ENCODE measurements at regions not wholly inside any gene's neighbourhood (a gene's known extent, or its start where the extent isn't known, plus 50 kb on each side); places are given as distances from the start of the nearest gene placed in this dataset.
"Not testable (repeated sequence)": the region's sequence is repeated elsewhere in the genome, so short reads cannot be mapped to it uniquely, and the experiment has no call there.

DNA sequence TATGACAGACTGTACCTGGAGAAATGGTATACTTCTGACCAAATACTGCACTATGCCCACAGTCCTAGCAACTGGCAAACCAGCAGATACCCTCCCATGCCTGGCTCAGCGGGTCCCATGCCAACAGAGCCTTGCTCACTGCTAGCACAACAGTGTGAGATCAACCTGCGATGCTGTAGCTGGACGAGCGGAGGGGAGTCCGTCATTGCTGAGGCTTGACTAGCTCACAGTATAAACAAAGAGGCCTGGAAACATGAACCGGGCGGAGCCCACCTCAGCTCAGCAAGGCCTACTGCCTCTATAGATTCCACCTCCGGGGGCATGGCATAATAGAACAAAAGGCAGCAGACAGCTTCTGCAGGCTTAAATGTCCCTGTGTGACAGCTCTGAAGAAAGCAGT lies 93.2 kb upstream of the CAB39 start:
- Mint-ChIP-seq H3K4me1 (peaks cover 26% of the 10 kb centered on the region), H3K4me3 (no peak overlapping the region), H3K27me3 (no peaks in the 10 kb centered on the region), H3K27ac (no peak overlapping the region), H3K9me3 (ENCODE audit: insufficient read depth) (peaks cover 2% of the 10 kb centered on the region)
- CTCF ChIA-PET = no interaction called here
- POLR2A ChIA-PET = no interaction called here
- ATAC-seq (ENCODE audit: low read depth) (no peak), DNase-seq (no peak)
- 98% methylated on average over 8 of the region's 8 CpGs for WGBS (ENCODE audit: insufficient coverage)
- no peaks in the 10 kb centered on the region for H3K79me2 ChIP-seq (ENCODE audit: control insufficient read depth, insufficient read depth, low read length)
- intact Hi-C loops (cut with micrococcal nuclease) = no loop called here
- H3K9ac ChIP-seq (ENCODE audit: low read length) = no peak overlapping the region
- H3K4me3 ChIP-seq (ENCODE audit: control extremely low read depth in 1 of 5, extremely low read depth in 1 of 5, insufficient read depth in 1 of 5, low read depth in 2 of 5, low read length in 4 of 5) = no peak overlapping the region
- H3K9me3 ChIP-seq (ENCODE audit: control extremely low read depth in 1 of 3, control insufficient read depth in 2 of 3, insufficient read depth in 1 of 3, low read length in 2 of 3) = no peaks in the 10 kb centered on the region
- H3K36me3 ChIP-seq (replicated peaks in 1 of 2; ENCODE audit: control extremely low read depth in 1 of 2, control insufficient read depth in 1 of 2, extremely low read depth in 1 of 2, insufficient read depth in 2 of 2, low read length in 1 of 2) = no peaks in the 10 kb centered on the region
- H2AFZ ChIP-seq (ENCODE audit: insufficient read depth, low read depth, low read length, poor library complexity, severe bottlenecking) = no peak overlapping the region
- no peak overlapping the region for H3K4me2 ChIP-seq (replicated peaks; ENCODE audit: low read depth, low read length, poor library complexity, severe bottlenecking)
- no peaks in the 10 kb centered on the region for H4K20me1 ChIP-seq (ENCODE audit: control insufficient read depth, insufficient read depth, low read length, poor library complexity, severe bottlenecking)
- no peak for TF ChIP-seq EZH2 (IDR thresholded peaks at IDR 0.05; ENCODE audit: borderline replicate concordance, insufficient read depth, low read depth, low read length, poor library complexity, severe bottlenecking)
- TF ChIP-seq, protein P1, sequence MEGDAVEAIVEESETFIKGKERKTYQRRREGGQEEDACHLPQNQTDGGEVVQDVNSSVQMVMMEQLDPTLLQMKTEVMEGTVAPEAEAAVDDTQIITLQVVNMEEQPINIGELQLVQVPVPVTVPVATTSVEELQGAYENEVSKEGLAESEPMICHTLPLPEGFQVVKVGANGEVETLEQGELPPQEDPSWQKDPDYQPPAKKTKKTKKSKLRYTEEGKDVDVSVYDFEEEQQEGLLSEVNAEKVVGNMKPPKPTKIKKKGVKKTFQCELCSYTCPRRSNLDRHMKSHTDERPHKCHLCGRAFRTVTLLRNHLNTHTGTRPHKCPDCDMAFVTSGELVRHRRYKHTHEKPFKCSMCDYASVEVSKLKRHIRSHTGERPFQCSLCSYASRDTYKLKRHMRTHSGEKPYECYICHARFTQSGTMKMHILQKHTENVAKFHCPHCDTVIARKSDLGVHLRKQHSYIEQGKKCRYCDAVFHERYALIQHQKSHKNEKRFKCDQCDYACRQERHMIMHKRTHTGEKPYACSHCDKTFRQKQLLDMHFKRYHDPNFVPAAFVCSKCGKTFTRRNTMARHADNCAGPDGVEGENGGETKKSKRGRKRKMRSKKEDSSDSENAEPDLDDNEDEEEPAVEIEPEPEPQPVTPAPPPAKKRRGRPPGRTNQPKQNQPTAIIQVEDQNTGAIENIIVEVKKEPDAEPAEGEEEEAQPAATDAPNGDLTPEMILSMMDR (IDR thresholded peaks at IDR 0.05) = no peak
- no peaks in the 10 kb centered on the region for H3K27me3 ChIP-seq (replicated peaks in 1 of 4; ENCODE audit: control extremely low read depth in 1 of 4, control insufficient read depth in 3 of 4, insufficient read depth in 4 of 4, low read length in 3 of 4)
- no peak overlapping the region for H3K27ac ChIP-seq (ENCODE audit: low read length in 2 of 2)
- peaks cover 8 to 13% of the 10 kb centered on the region in 2 donors for H3K4me1 ChIP-seq (ENCODE audit: control insufficient read depth in 2 of 2, insufficient read depth in 2 of 2, low read length in 2 of 2)

DNA sequence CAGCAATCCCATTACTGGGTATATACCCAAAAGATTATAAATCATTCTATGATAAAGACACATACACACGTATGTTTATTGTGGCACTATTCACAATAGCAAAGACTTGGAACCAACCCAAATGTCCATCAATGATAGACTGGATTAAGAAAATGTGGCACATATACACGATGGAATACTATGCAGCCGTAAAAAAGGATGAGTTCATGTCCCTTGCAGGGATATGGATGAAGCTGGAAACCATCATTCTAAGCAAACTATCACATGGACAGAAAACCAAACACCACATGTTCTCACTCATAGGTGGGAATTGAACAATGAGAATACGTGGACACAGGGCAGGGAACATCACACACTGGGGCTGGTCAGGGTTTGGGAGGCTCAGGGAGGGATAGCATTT lies 87.4 kb upstream of the CAB39 start:
- ATAC-seq (ENCODE audit: low read depth); H3K4me2 ChIP-seq (replicated peaks; ENCODE audit: low read depth, low read length, poor library complexity, severe bottlenecking); POLR2A ChIA-PET; H3K9me3 Mint-ChIP-seq (ENCODE audit: insufficient read depth); H3K27ac ChIP-seq (ENCODE audit: low read length in 2 of 2); H3K79me2 ChIP-seq (ENCODE audit: control insufficient read depth, insufficient read depth, low read length); H3K4me1 ChIP-seq (ENCODE audit: control insufficient read depth in 2 of 2, insufficient read depth in 2 of 2, low read length in 2 of 2); CTCF ChIA-PET; DNase-seq; H3K4me3 Mint-ChIP-seq; H2AFZ ChIP-seq (ENCODE audit: insufficient read depth, low read depth, low read length, poor library complexity, severe bottlenecking); H3K9ac ChIP-seq (ENCODE audit: low read length); H3K27me3 ChIP-seq (replicated peaks in 1 of 4; ENCODE audit: control extremely low read depth in 1 of 4, control insufficient read depth in 3 of 4, insufficient read depth in 4 of 4, low read length in 3 of 4); H3K9me3 ChIP-seq (ENCODE audit: control extremely low read depth in 1 of 3, control insufficient read depth in 2 of 3, insufficient read depth in 1 of 3, low read length in 2 of 3); H3K36me3 ChIP-seq (replicated peaks in 1 of 2; ENCODE audit: control extremely low read depth in 1 of 2, control insufficient read depth in 1 of 2, extremely low read depth in 1 of 2, insufficient read depth in 2 of 2, low read length in 1 of 2); H3K27ac Mint-ChIP-seq; intact Hi-C loops (cut with micrococcal nuclease); H3K4me3 ChIP-seq (ENCODE audit: control extremely low read depth in 1 of 5, extremely low read depth in 1 of 5, insufficient read depth in 1 of 5, low read depth in 2 of 5, low read length in 4 of 5); H4K20me1 ChIP-seq (ENCODE audit: control insufficient read depth, insufficient read depth, low read length, poor library complexity, severe bottlenecking); H3K27me3 Mint-ChIP-seq: not testable (repeated sequence)
- H3K4me1 Mint-ChIP-seq = peaks cover 15% of the 10 kb centered on the region
- no CpG with 5 or more reads among the region's 4 CpGs for WGBS (ENCODE audit: insufficient coverage)

DNA sequence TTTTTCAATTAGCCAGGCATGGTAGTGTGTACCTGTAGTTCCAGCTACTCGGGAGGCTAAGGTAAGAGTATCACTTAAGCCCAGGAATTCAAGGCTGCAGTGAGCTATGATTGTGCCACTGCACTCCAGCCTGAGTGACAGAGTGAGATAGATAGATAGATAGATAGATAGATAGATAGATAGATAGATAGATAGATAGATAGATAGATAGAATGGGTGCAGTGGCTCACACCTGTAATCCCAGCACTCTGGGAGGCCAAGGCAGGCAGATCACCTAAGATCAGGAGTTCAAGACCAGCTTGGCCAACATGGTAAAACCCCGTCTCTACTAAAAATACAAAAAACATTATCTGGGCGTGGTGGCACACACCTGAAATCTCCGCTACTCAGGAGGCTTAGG lies 85.6 kb upstream of the CAB39 start:
- H3K4me1 ChIP-seq (ENCODE audit: control insufficient read depth in 2 of 2, insufficient read depth in 2 of 2, low read length in 2 of 2); H3K27ac ChIP-seq (ENCODE audit: low read length in 2 of 2); H2AFZ ChIP-seq (ENCODE audit: insufficient read depth, low read depth, low read length, poor library complexity, severe bottlenecking); H4K20me1 ChIP-seq (ENCODE audit: control insufficient read depth, insufficient read depth, low read length, poor library complexity, severe bottlenecking); POLR2A ChIA-PET; ATAC-seq (ENCODE audit: low read depth); DNase-seq; H3K27ac Mint-ChIP-seq; H3K9me3 Mint-ChIP-seq (ENCODE audit: insufficient read depth); H3K4me3 Mint-ChIP-seq; H3K4me2 ChIP-seq (replicated peaks; ENCODE audit: low read depth, low read length, poor library complexity, severe bottlenecking); H3K9me3 ChIP-seq (ENCODE audit: control extremely low read depth in 1 of 3, control insufficient read depth in 2 of 3, insufficient read depth in 1 of 3, low read length in 2 of 3); H3K79me2 ChIP-seq (ENCODE audit: control insufficient read depth, insufficient read depth, low read length); H3K4me3 ChIP-seq (ENCODE audit: control extremely low read depth in 1 of 5, extremely low read depth in 1 of 5, insufficient read depth in 1 of 5, low read depth in 2 of 5, low read length in 4 of 5); H3K27me3 ChIP-seq (replicated peaks in 1 of 4; ENCODE audit: control extremely low read depth in 1 of 4, control insufficient read depth in 3 of 4, insufficient read depth in 4 of 4, low read length in 3 of 4); CTCF ChIA-PET; intact Hi-C loops (cut with micrococcal nuclease); H3K27me3 Mint-ChIP-seq; H3K36me3 ChIP-seq (replicated peaks in 1 of 2; ENCODE audit: control extremely low read depth in 1 of 2, control insufficient read depth in 1 of 2, extremely low read depth in 1 of 2, insufficient read depth in 2 of 2, low read length in 1 of 2); H3K9ac ChIP-seq (ENCODE audit: low read length): not testable (repeated sequence)
- 94% methylated on average over 1 of the region's 4 CpGs for WGBS (ENCODE audit: insufficient coverage)
- peaks cover 12% of the 10 kb centered on the region for H3K4me1 Mint-ChIP-seq

Measured in B cell (primary cell).